Thoracic aorta (tissue), 2 donors: ENCODE measurements at regions not wholly inside any gene's neighbourhood (a gene's known extent, or its start where the extent isn't known, plus 50 kb on each side); places are given as distances from the start of the nearest gene placed in this dataset.

ENCODE experiments used
- ATAC-seq: fragments of 150-250 bp; one replicate; pipeline ENCODE4 v1.8.0; 2017; ENCODE audit warnings: low read depth; ENCODE audit not compliant: insufficient number of reproducible peaks, low FRiP score
- DNase-seq: peaks from one replicate; pipeline ENCODE4 v3.0.0-alpha.2; 2020; ENCODE audit warnings: low spot score
- H3K27ac ChIP-seq, 2 donors: fragments of 200-600 bp; sonication (generic); 1 replicate in 1 of 2; 2 replicates in 1 of 2; pipeline ENCODE4 v1.5.1; 2016; ENCODE audit warnings: mild to moderate bottlenecking in 2 of 2, moderate library complexity in 2 of 2
- H3K27me3 ChIP-seq: fragments of 200-600 bp; sonication (generic); replicated peaks from 2 replicates; pipeline ENCODE4 v1.6.0; 2016; ENCODE audit warnings: mild to moderate bottlenecking; ENCODE audit not compliant: insufficient read depth
- H3K36me3 ChIP-seq: fragments of 200-600 bp; sonication (generic); one replicate; pipeline ENCODE4 v1.5.1; 2016
- H3K4me1 ChIP-seq, 2 donors: fragments of 200-600 bp; sonication (generic); 1 replicate in 1 of 2; 2 replicates in 1 of 2; pipeline versions ENCODE4 v1.5.1 to v1.6.0; 2016; ENCODE audit warnings: low read depth in 2 of 2, mild to moderate bottlenecking in 1 of 2; ENCODE audit not compliant: control insufficient read depth in 1 of 2
- H3K4me3 ChIP-seq: fragments of 200-600 bp; sonication (generic); 2 replicates; pipeline ENCODE4 v1.5.1; 2016; ENCODE audit warnings: mild to moderate bottlenecking
- H3K9me3 ChIP-seq: fragments of 200-600 bp; sonication (generic); 2 replicates; pipeline ENCODE4 v1.5.1; 2016
- TF ChIP-seq, protein P1 (sequence below): fragments of 200-600 bp; sonication (generic); IDR thresholded peaks from one replicate; pipeline ENCODE4 v1.5.1; 2019; ENCODE audit warnings: antibody characterized with exemption

DNA sequence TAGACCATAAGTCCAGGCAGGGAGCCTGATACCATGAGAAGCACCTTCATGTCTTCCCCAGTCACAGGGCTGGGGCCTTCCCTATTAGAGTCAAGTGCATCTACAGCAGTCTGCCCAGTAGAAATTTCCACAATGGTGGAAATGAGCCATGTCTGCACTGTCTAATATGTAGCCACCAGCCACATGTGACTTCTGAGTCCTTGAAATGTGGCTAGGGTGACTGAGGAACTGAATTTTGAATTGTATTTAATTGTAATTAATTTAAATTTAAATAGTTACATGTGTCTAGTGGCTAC is 300.2 kb downstream of the CLIC5 start:
- no peak overlapping the region for H3K4me3 ChIP-seq
- H3K9me3 ChIP-seq: no peaks in the 10 kb centered on the region
- no peaks in the 10 kb centered on the region for H3K27me3 ChIP-seq
- no peak overlapping the region for H3K27ac ChIP-seq
- TF ChIP-seq, protein P1, sequence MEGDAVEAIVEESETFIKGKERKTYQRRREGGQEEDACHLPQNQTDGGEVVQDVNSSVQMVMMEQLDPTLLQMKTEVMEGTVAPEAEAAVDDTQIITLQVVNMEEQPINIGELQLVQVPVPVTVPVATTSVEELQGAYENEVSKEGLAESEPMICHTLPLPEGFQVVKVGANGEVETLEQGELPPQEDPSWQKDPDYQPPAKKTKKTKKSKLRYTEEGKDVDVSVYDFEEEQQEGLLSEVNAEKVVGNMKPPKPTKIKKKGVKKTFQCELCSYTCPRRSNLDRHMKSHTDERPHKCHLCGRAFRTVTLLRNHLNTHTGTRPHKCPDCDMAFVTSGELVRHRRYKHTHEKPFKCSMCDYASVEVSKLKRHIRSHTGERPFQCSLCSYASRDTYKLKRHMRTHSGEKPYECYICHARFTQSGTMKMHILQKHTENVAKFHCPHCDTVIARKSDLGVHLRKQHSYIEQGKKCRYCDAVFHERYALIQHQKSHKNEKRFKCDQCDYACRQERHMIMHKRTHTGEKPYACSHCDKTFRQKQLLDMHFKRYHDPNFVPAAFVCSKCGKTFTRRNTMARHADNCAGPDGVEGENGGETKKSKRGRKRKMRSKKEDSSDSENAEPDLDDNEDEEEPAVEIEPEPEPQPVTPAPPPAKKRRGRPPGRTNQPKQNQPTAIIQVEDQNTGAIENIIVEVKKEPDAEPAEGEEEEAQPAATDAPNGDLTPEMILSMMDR: no peak
- DNase-seq: no peak
- H3K36me3 ChIP-seq: no peaks in the 10 kb centered on the region
- ATAC-seq: no peak
- peaks cover 3 to 8% of the 10 kb centered on the region in 2 donors for H3K4me1 ChIP-seq

DNA sequence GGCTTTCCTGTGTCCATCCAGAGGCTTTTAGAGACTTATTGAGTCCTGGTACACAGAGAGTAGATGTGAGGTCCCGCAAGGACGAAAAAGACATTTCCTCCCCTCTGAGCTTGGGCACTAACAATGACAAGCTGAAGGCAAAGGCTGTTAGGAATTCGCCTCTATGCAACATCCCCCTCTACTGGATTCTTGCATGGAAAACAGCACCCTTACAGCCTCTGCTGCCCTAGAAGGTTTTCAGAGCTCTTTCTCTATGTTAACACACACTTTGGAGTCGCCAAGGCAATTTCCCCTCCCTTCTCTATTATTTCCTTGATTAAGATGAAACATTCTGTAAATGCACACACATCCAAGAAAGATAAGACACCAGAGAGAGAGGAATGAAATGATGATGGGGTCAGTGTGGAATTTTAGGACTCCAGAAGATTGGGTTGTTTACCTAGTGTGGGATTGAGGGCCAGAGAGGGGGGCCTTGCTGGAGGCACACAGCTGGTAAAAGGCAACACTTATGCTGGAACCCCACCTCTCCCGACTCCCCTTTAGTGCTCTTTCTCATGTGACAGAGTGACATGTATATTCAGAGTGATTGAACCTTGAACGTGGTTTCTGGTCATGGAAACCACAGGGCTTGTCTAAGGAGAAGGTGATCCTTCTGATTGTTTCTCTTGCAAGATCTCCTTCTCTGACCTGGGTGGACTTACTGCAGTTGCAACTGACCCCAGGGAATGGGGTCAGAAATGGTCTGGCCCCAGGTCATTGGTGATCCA is 300.7 kb downstream of the CLIC5 start:
- H3K9me3 ChIP-seq: no peaks in the 10 kb centered on the region
- TF ChIP-seq, protein P1: peak; percentile 44
- no peaks in the 10 kb centered on the region for H3K27me3 ChIP-seq
- DNase-seq: no peak
- no peak overlapping the region for H3K27ac ChIP-seq
- peaks cover 3 to 8% of the 10 kb centered on the region in 2 donors for H3K4me1 ChIP-seq
- no peaks in the 10 kb centered on the region for H3K36me3 ChIP-seq
- H3K4me3 ChIP-seq: peak overlapping the region; percentile 36
- ATAC-seq: peak; percentile 86

DNA sequence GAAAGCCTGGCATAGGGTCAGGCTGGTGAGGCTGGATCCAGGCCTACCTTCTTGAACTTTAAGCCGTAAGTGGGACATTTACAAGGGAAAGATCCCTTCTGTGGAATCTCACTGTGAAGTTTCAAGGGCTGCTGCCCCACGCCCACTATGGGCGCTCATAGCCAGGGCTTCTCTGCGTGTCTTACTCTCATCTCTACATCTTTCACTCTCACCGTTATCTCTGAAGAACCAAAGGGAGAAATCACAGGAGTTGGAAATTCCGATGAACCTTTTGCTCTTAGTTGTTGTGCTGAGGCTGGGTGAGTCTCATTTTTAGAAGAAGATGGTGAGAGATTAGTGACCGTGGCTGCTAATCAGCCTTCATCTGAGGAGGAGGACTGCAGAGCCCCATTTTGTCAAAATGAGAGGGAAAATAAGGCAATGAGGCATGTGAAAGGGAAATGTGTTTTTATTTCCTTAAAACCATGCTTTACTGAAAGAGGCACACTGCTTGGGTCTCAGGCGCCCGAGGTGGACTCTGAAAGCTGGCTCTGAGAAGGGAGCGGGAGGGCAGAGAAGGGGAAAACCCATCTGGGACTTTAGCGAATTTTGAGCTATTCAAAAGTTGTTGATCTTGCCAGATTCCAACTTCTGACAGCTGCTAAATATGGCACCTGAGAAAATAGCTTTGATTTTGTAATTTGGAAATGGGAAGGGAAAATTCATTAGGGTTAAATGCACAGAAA is 301.5 kb downstream of the CLIC5 start:
- H3K9me3 ChIP-seq: no peaks in the 10 kb centered on the region
- no peaks in the 10 kb centered on the region for H3K27me3 ChIP-seq
- H3K4me3 ChIP-seq: peak overlapping the region; percentile 36
- peaks cover 3 to 8% of the 10 kb centered on the region in 2 donors for H3K4me1 ChIP-seq
- TF ChIP-seq, protein P1: no peak
- DNase-seq: no peak
- H3K27ac ChIP-seq: no peak overlapping the region
- H3K36me3 ChIP-seq: no peaks in the 10 kb centered on the region
- no peak for ATAC-seq
